HG03432 (cell line): ENCODE measurements at regions not wholly inside any gene's neighbourhood (a gene's known extent, or its start where the extent isn't known, plus 50 kb on each side); places are given as distances from the start of the nearest gene placed in this dataset.
A peak's percentile ranks its signal among the peaks of the same experiment; 100 is the strongest.

ENCODE experiments used
- ATAC-seq: cut with Tn5 transposase; IDR thresholded peaks from one replicate; pipeline ENCODE4 v1.9.1; 2021; ENCODE audit warnings: mild to moderate bottlenecking, moderate library complexity; ENCODE audit not compliant: unreplicated experiment

GRCh38 chr2:71277536-71278103 is 50.7 kb upstream of the PAIP2B start:
- no peak for ATAC-seq

GRCh38 chr2:71277147-71277475 is 50.2 kb upstream of the PAIP2B start:
- no peak for ATAC-seq

GRCh38 chr2:71276311-71277146 is 49.6 kb upstream of the PAIP2B start:
- ATAC-seq, result peak; percentile 100
